ENCODE measurements at regions not wholly inside any gene's neighbourhood (a gene's known extent, or its start where the extent isn't known, plus 50 kb on each side); places are given as distances from the start of the nearest gene placed in this dataset.

- ChIA-PET POLR2A (interaction anchor here (0.6 to 0.7 kb wide), 2 partner anchors 111 to 173 kb away, joined by 3 read pairs; no protein-coding TSS in a partner anchor), CTCF (interaction anchor here (0.9 to 1.4 kb wide), 3 partner anchors 17 to 175 kb away, joined by 4 to 5 read pairs (median 4); no protein-coding TSS in a partner anchor)
- Mint-ChIP-seq H3K4me1 (ENCODE audit: low read depth) (peaks cover 65% of the 10 kb centered on the region), H3K4me3 (no peak overlapping the region), H3K36me3 (ENCODE audit: low read depth) (no peaks in the 10 kb centered on the region), H3K27me3 (no peaks in the 10 kb centered on the region), H3K9me3 (peaks cover 5% of the 10 kb centered on the region), H3K27ac (peak overlapping the region; percentile 66)
- no peak for TF ChIP-seq CTCF (IDR thresholded peaks at IDR 0.05)
- ATAC-seq: peak; percentile 72
- intact Hi-C loops (cut with micrococcal nuclease): loop anchor here (5.0 kb wide), 1 partner anchor 170 kb away; no protein-coding TSS in a partner anchor
- peak; percentile 84 for DNase-seq
Measured at GRCh38 chr21:35222541-35222941, 173.4 kb upstream of the RUNX1 start.

GRCh38 chr21:35222021-35222420 lies 172.9 kb upstream of the RUNX1 start:
- H3K4me3 Mint-ChIP-seq: no peak overlapping the region
- H3K36me3 Mint-ChIP-seq (ENCODE audit: low read depth): no peaks in the 10 kb centered on the region
- ChIA-PET CTCF (interaction anchor here (0.7 to 1.1 kb wide), 2 partner anchors 74 to 332 kb away, joined by 3 read pairs; no protein-coding TSS in a partner anchor), POLR2A (interaction anchor here (0.7 kb wide), 1 partner anchor 172 kb away, joined by 3 read pairs; no protein-coding TSS in a partner anchor)
- H3K27me3 Mint-ChIP-seq: no peaks in the 10 kb centered on the region
- TF ChIP-seq CTCF (IDR thresholded peaks at IDR 0.05): no peak
- peak overlapping the region; percentile 66 for H3K27ac Mint-ChIP-seq
- peaks cover 65% of the 10 kb centered on the region for H3K4me1 Mint-ChIP-seq (ENCODE audit: low read depth)
- ATAC-seq (no peak), DNase-seq (peak; percentile 10)
- H3K9me3 Mint-ChIP-seq: peaks cover 5% of the 10 kb centered on the region
- intact Hi-C loops (cut with micrococcal nuclease): loop anchor here (5.0 kb wide), 1 partner anchor 170 kb away; no protein-coding TSS in a partner anchor

GRCh38 chr21:35220301-35220700 lies 171.2 kb upstream of the RUNX1 start:
- H3K4me1 Mint-ChIP-seq (ENCODE audit: low read depth): peaks cover 51% of the 10 kb centered on the region
- no peak overlapping the region for H3K4me3 Mint-ChIP-seq
- CTCF ChIA-PET: no interaction called here
- POLR2A ChIA-PET: no interaction called here
- ATAC-seq (no peak), DNase-seq (no peak)
- intact Hi-C loops (cut with micrococcal nuclease): loop anchor here (5.0 kb wide), 1 partner anchor 168 kb away; no protein-coding TSS in a partner anchor
- H3K9me3 Mint-ChIP-seq: peaks cover 5% of the 10 kb centered on the region
- TF ChIP-seq CTCF (IDR thresholded peaks at IDR 0.05): no peak
- H3K27ac Mint-ChIP-seq: no peak overlapping the region
- no peaks in the 10 kb centered on the region for H3K36me3 Mint-ChIP-seq (ENCODE audit: low read depth)
- no peaks in the 10 kb centered on the region for H3K27me3 Mint-ChIP-seq

GRCh38 chr21:35219719-35220118 lies 170.6 kb upstream of the RUNX1 start:
- DNase-seq (no peak), ATAC-seq (no peak)
- Mint-ChIP-seq H3K9me3 (peaks cover 5% of the 10 kb centered on the region), H3K36me3 (ENCODE audit: low read depth) (no peaks in the 10 kb centered on the region), H3K4me3 (no peak overlapping the region), H3K27me3 (no peaks in the 10 kb centered on the region), H3K4me1 (ENCODE audit: low read depth) (peaks cover 51% of the 10 kb centered on the region), H3K27ac (no peak overlapping the region)
- no peak for TF ChIP-seq CTCF (IDR thresholded peaks at IDR 0.05)
- CTCF ChIA-PET: no interaction called here
- POLR2A ChIA-PET: no interaction called here
- intact Hi-C loops (cut with micrococcal nuclease): loop anchor here (5.0 kb wide), 1 partner anchor 167 kb away; no protein-coding TSS in a partner anchor

GRCh38 chr21:35219291-35219690 lies 170.2 kb upstream of the RUNX1 start:
- ATAC-seq (no peak), DNase-seq (no peak)
- ChIA-PET CTCF (no interaction called here), POLR2A (interaction anchor here (0.5 kb wide), 1 partner anchor 20 kb away, joined by 3 read pairs; no protein-coding TSS in a partner anchor)
- intact Hi-C loops (cut with micrococcal nuclease): no loop called here
- Mint-ChIP-seq H3K4me1 (ENCODE audit: low read depth) (peaks cover 51% of the 10 kb centered on the region), H3K27me3 (no peaks in the 10 kb centered on the region), H3K27ac (no peak overlapping the region), H3K4me3 (no peak overlapping the region), H3K36me3 (ENCODE audit: low read depth) (no peaks in the 10 kb centered on the region), H3K9me3 (peaks cover 5% of the 10 kb centered on the region)
- TF ChIP-seq CTCF (IDR thresholded peaks at IDR 0.05): no peak

Data from activated CD8-positive, alpha-beta T cell treated with anti-CD3 and anti-CD28 coated beads for 36 hours (primary cell).